ENCODE measurements at regions not wholly inside any gene's neighbourhood (a gene's known extent, or its start where the extent isn't known, plus 50 kb on each side); places are given as distances from the start of the nearest gene placed in this dataset.

DNA sequence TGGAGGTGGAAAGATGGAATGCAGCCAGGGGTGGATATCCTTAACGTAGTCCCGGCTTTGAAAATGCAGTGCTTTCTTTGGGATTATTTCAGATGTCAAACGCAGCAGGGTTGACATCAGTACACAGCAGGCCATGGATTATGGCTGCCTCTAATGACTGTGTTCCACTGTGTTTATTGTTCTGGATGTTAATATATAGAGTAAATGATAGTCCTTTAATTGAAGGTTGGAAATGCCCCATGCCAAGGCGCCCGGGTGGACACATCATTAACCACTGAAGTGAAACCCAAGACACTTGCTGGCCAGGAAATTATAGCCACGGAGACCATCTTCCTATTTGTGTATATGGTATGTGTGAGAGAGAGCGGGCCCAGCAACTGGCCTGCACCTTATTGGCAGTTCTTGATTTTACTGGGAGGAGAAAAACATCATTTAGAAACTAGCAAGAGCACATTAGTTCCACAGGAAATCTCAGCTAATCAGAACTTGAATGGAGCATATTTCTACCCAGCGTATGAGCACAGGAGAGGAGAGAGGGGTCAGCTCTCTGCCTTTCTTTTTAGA lies 254.9 kb upstream of the RASGRP1 start:
- TF ChIP-seq, protein P1, sequence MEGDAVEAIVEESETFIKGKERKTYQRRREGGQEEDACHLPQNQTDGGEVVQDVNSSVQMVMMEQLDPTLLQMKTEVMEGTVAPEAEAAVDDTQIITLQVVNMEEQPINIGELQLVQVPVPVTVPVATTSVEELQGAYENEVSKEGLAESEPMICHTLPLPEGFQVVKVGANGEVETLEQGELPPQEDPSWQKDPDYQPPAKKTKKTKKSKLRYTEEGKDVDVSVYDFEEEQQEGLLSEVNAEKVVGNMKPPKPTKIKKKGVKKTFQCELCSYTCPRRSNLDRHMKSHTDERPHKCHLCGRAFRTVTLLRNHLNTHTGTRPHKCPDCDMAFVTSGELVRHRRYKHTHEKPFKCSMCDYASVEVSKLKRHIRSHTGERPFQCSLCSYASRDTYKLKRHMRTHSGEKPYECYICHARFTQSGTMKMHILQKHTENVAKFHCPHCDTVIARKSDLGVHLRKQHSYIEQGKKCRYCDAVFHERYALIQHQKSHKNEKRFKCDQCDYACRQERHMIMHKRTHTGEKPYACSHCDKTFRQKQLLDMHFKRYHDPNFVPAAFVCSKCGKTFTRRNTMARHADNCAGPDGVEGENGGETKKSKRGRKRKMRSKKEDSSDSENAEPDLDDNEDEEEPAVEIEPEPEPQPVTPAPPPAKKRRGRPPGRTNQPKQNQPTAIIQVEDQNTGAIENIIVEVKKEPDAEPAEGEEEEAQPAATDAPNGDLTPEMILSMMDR (conservative IDR thresholded peaks at IDR 0.05; ENCODE audit: low read length): no peak
- TF ChIP-seq EZH2phosphoT487 (IDR thresholded peaks at IDR 0.05; ENCODE audit: borderline replicate concordance, low read depth, low read length): no peak

Measured in OCI-LY7 (cell line).